Esophagus mucosa (tissue), 1 donor: ENCODE measurements at regions not wholly inside any gene's neighbourhood (a gene's known extent, or its start where the extent isn't known, plus 50 kb on each side); places are given as distances from the start of the nearest gene placed in this dataset.
"Not testable (repeated sequence)": the region's sequence is repeated elsewhere in the genome, so short reads cannot be mapped to it uniquely, and the experiment has no call there.

Experiments used
- ATAC-seq: fragments of 200-7000 bp; cut with Tn5 transposase; one replicate; pipeline ENCODE4 v1.9.1; 2020
- donor health status: DM: yes; HTN: yes; CAD: no.

- ATAC-seq, result no peak
Measured at GRCh38 chr14:38394064-38394463, 138.2 kb upstream of the CLEC14A start.

- ATAC-seq, result no peak
Measured at GRCh38 chr14:38391334-38391733, 135.4 kb upstream of the CLEC14A start.

- no peak for ATAC-seq
Measured at GRCh38 chr14:38389681-38390080, 133.8 kb upstream of the CLEC14A start.

- ATAC-seq, result no peak
Measured at GRCh38 chr14:38387821-38388220, 131.9 kb upstream of the CLEC14A start.

- ATAC-seq, result no peak
Measured at GRCh38 chr14:38385836-38386235, 129.9 kb upstream of the CLEC14A start.

- ATAC-seq, result no peak
Measured at GRCh38 chr14:38385343-38385742, 129.4 kb upstream of the CLEC14A start.

- no peak for ATAC-seq
Measured at GRCh38 chr14:38384741-38385140, 128.8 kb upstream of the CLEC14A start.

- no peak for ATAC-seq
Measured at GRCh38 chr14:38367922-38368321, 112.0 kb upstream of the CLEC14A start.

GRCh38 chr14:38366374-38366773 is 110.5 kb upstream of the CLEC14A start:
- no peak for ATAC-seq

- no peak for ATAC-seq
Measured at GRCh38 chr14:38363217-38363616, 107.3 kb upstream of the CLEC14A start.

- ATAC-seq, result no peak
Measured at GRCh38 chr14:38357557-38357956, 101.7 kb upstream of the CLEC14A start.

GRCh38 chr14:38355473-38355872 is 99.6 kb upstream of the CLEC14A start:
- ATAC-seq, result not testable (repeated sequence)

- ATAC-seq, result no peak
Measured at GRCh38 chr14:38350102-38350501, 94.2 kb upstream of the CLEC14A start.

GRCh38 chr14:38342803-38343202 is 86.9 kb upstream of the CLEC14A start:
- no peak for ATAC-seq

- ATAC-seq, result no peak
Measured at GRCh38 chr14:38339696-38340095, 83.8 kb upstream of the CLEC14A start.

- no peak for ATAC-seq
Measured at GRCh38 chr14:38336298-38336697, 80.4 kb upstream of the CLEC14A start.

- ATAC-seq, result no peak
Measured at GRCh38 chr14:38330275-38330674, 74.4 kb upstream of the CLEC14A start.

GRCh38 chr14:38329246-38329645 is 73.4 kb upstream of the CLEC14A start:
- ATAC-seq, result no peak

GRCh38 chr14:38316922-38317321 is 61.0 kb upstream of the CLEC14A start:
- no peak for ATAC-seq

GRCh38 chr14:38311655-38312054 is 55.8 kb upstream of the CLEC14A start:
- ATAC-seq, result no peak

GRCh38 chr14:38310420-38310995 is 54.6 kb upstream of the CLEC14A start:
- ATAC-seq, result no peak

GRCh38 chr14:38309522-38310277 is 53.8 kb upstream of the CLEC14A start:
- no peak for ATAC-seq
